H54 (cell line): ENCODE measurements at regions not wholly inside any gene's neighbourhood (a gene's known extent, or its start where the extent isn't known, plus 50 kb on each side); places are given as distances from the start of the nearest gene placed in this dataset.
"Not testable (repeated sequence)": the region's sequence is repeated elsewhere in the genome, so short reads cannot be mapped to it uniquely, and the experiment has no call there.

Source experiments
- DNase-seq: peaks from one replicate; pipeline ENCODE4 v3.0.0; 2011; ENCODE audit warnings: low spot score, mixed read lengths; ENCODE audit not compliant: insufficient read length
- FAIRE-seq: peaks from 3 replicates; lab custom pipeline; 2011; peaks lifted over from hg19 to GRCh38; lab: Jason Lieb, UNC
- POLR2A ChIP-seq: IDR thresholded peaks from 2 replicates; pipeline ENCODE4 v1.6.1; 2011; ENCODE audit warnings: low read depth, mild to moderate bottlenecking, low read length

DNA sequence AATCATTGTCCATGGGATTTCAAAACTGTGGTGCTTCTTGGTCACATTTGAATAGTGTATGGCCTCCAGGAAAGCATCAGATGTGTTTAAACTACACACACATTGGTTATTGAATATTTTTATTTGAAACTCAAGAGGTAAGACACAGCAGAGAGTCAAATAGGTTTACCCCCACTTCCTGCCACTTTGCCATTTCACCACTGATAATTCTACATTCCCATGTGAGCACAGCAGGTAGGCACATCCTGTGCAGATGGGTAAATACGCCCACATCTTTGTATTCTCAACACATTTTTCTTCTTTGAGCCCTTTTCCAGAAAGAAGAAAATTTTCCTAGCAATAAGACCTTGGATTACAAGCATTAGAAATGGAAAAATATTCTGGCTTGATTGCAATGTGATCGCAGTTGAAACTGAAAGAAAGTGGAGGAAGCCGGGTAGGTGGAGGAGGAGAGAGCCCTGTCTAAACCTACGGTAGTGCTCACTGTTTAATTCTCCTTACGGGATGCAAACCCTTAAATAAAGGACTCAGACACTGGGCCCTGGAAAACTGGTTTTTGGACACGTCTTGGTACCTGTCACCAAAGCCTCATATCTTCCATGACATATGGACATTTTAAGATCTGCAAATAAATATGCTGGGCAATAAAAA is 167.7 kb downstream of the COG6 start:
- no peak for TF ChIP-seq POLR2A
- no peak for DNase-seq
- FAIRE-seq = no peak

DNA sequence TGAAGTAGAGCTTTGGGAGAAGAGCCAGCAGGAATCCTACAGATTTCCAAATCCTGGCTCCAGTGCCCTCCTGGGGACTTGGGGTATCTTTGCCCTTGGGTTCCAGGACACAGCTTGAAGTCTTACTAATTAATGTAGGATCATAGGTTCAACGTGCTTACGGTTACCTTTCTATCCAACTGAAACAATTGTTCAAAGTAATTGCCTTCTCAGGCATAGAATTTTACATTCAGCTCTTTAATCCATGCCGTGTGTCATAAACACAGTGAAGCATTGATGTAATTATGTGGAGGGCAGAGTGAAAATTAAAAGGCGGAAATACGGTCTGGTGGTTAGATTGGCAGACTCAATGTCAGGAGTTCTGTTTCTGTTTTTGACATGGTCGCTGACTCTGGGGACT is 170.4 kb downstream of the COG6 start:
- FAIRE-seq (no peak), DNase-seq (no peak)
- TF ChIP-seq POLR2A = no peak

GRCh38 chr13:39835253-39835652 is 179.8 kb downstream of the COG6 start:
- DNase-seq (no peak), FAIRE-seq (no peak)
- no peak for TF ChIP-seq POLR2A

DNA sequence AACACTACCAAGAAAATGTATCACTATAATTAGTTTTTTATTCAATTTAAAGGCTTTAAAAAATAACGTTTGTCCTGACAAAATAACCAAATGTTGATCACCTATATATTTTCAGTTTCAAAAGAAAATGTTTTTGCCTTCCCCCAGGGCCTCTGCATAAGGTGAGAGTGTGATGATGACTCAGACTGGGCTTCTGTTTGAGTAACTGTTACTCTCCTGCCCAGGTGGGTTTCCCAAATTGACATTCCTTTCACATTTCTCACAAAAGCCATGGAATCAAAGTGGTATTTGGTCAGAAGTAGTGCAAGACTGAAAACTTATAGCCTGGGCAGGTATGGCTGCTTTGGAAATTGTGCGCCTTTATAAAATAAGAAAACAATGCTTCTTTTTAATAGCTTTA is 180.6 kb downstream of the COG6 start:
- no peak for DNase-seq

GRCh38 chr13:39837866-39838265 is 182.4 kb downstream of the COG6 start:
- FAIRE-seq, DNase-seq: not testable (repeated sequence)

More for the DNA sequence above, 180.6 kb downstream of the COG6 start:
- no peak for TF ChIP-seq POLR2A
- no peak for FAIRE-seq

- DNase-seq = no peak
- FAIRE-seq = no peak
- no peak for TF ChIP-seq POLR2A
Measured at GRCh38 chr13:39840201-39840600, 184.7 kb downstream of the COG6 start.

GRCh38 chr13:39847336-39847735 is 191.9 kb downstream of the COG6 start:
- FAIRE-seq = no peak
- no peak for DNase-seq
- no peak for TF ChIP-seq POLR2A

- TF ChIP-seq POLR2A = no peak
- FAIRE-seq = no peak
- DNase-seq = no peak
Measured at GRCh38 chr13:39855236-39855635, 199.8 kb downstream of the COG6 start.

- TF ChIP-seq POLR2A = no peak
- no peak for FAIRE-seq
- DNase-seq = no peak
Measured at GRCh38 chr13:39856714-39857113, 201.3 kb downstream of the COG6 start.

DNA sequence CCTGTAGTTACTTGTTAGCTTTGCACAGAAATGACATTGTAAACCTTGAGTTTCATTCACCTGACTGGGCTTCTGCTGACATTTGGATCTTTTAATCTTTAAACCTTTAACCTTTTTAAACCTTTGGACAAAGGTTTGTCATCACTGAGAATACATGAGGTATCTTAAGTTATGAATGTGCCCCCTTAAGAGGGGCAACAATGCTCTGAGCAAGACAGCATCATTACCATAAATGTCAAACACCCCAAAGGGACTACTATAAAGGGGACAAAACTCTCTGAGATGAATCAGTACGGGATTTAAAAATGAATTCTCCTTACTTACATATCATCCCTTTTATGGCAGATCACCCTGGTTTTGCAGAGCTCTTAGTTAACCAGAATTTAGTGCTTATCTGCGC is 203.3 kb downstream of the COG6 start:
- no peak for TF ChIP-seq POLR2A
- FAIRE-seq = no peak
- no peak for DNase-seq

- DNase-seq = no peak
- no peak for FAIRE-seq
Measured at GRCh38 chr13:39859898-39860297, 204.4 kb downstream of the COG6 start.

GRCh38 chr13:39862900-39863299 is 207.4 kb downstream of the COG6 start:
- no peak for TF ChIP-seq POLR2A
- FAIRE-seq = no peak
- DNase-seq = no peak

More at GRCh38 chr13:39859898-39860297, 204.4 kb downstream of the COG6 start:
- no peak for TF ChIP-seq POLR2A

DNA sequence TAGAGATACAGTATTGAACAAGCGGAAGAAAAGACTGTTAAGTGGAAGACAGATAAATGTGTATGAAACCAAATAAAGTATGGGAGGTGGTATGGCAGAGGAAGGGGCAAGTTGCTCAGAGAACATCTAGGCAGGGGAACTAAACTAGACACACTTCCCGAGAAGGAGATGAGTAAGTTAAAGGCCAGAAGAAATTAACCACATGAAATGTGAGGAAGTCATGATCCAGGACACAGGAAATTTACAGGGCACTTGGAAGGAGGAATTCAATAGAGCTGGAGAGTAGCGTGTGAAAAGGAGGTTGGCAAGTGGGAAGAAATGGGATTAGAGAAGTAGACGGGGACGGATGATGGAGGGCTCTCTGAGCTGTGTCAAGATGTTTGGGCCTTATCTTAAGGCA is 208.8 kb downstream of the COG6 start:
- DNase-seq = no peak
- no peak for TF ChIP-seq POLR2A
- FAIRE-seq = no peak

DNA sequence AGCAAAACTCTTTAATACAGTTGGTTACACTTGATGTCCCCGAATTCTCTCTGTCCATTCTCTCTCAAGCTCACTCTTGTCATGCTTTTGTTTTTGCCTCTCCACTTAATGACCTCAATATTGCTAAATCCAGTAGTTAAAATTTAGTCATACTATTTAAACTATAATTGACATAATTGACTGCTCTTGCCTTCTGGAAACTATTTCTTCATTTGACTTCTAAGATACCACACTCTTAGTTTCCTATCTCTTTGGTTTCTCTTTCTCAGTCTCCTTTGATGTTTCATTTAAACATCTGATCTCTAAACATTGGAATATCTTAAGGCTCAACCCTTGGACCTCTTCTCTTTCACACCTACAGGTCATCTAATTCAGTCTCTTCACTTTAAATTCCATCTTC is 211.3 kb downstream of the COG6 start:
- no peak for TF ChIP-seq POLR2A
- DNase-seq = no peak
- FAIRE-seq = no peak

DNA sequence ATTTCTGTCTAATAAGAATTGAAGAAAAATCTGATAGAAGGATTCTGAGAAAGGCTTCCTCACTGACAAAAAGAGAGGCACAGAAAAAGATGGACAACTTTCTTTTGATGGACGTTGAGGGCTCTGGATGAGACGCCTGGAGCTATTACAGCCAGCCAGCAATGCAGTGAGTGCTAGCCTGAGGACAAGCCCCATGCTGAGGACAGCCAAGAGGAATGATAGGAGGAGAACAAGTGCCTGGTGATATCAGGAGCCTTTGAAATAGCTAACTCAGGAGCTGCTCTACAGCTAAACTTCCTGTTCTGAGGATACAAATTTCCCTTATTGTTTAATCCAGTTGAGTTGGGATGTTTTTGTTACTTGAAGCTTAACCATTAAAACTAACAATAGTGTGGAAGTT is 212.3 kb downstream of the COG6 start:
- no peak for DNase-seq
- FAIRE-seq = no peak
- no peak for TF ChIP-seq POLR2A
